Heart left ventricle (tissue), 13 donors: ENCODE measurements at regions not wholly inside any gene's neighbourhood (a gene's known extent, or its start where the extent isn't known, plus 50 kb on each side); places are given as distances from the start of the nearest gene placed in this dataset.

Source experiments
- POLR2A ChIP-seq, 2 donors: fragments of 450-650 bp; IDR thresholded peaks; one replicate each; pipeline ENCODE4 v1.6.1; 2017; ENCODE audit warnings: antibody characterized with exemption in 2 of 2, mild to moderate bottlenecking in 2 of 2, moderate library complexity in 2 of 2
- TF ChIP-seq, protein P1 (sequence below), 12 donors: fragments of 200-600 bp; sonication (generic) in 4 of 12; IDR thresholded peaks; one replicate each; pipeline versions ENCODE4 v1.5.0 to v1.8.0; 2018 to 2022; ENCODE audit warnings: antibody characterized with exemption in 12 of 12, mild to moderate bottlenecking in 5 of 12
- donor health status: ischemic (EF 13 %, LVEDD 7.1; RV severe dilation, severe dysfunction).
- donor health status: DM: no; HTN: yes; CAD: no.
- donor health status: DM: no; HTN: no; CAD: no.
- donor health status: ischemic (EF 25% LVEDD 6.9; RV normal size, moderate dysfunction).
- donor health status: ischemic (EF 25% LVEDD 5.7; RV mildly dilated, moderate dysfunction).
- donor health status: ischemic (EF 35%, LVEDD 5.7; RV mildly dilated, moderate dysfunction).
- donor health status: nonischemic (EF 11% LVEDD 7.7; RV severe dilation, severe dysfunction).
- donor health status: DM: yes; HTN: yes; CAD: no.
- donor health status: PGD.
- donor health status: ischemic (EF 29% LVEDD 5.4; RV normal size, mild dysfunction).
- donor health status: nonischemic (EF 23%, LVEDD 6.1; RV moderate dilation, normal function).

DNA sequence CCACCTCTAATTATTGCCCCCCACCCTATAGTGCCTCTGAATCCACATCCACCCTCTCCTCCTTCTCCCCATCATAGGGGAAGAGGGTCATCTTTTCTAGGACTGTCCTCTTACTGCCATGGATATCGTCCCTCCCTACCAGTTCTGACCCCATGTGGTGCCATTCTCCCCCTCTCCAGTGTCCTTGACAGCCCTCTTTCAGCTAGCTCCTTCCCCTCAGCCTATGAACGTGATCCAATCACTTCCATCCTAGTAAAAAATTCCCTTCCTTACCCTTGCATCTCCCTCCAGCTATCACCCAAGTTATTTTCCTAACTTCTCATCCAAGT lies 172.7 kb downstream of the RRAGC start:
- no peak for TF ChIP-seq POLR2A (IDR thresholded peaks at IDR 0.05)
- TF ChIP-seq, protein P1, sequence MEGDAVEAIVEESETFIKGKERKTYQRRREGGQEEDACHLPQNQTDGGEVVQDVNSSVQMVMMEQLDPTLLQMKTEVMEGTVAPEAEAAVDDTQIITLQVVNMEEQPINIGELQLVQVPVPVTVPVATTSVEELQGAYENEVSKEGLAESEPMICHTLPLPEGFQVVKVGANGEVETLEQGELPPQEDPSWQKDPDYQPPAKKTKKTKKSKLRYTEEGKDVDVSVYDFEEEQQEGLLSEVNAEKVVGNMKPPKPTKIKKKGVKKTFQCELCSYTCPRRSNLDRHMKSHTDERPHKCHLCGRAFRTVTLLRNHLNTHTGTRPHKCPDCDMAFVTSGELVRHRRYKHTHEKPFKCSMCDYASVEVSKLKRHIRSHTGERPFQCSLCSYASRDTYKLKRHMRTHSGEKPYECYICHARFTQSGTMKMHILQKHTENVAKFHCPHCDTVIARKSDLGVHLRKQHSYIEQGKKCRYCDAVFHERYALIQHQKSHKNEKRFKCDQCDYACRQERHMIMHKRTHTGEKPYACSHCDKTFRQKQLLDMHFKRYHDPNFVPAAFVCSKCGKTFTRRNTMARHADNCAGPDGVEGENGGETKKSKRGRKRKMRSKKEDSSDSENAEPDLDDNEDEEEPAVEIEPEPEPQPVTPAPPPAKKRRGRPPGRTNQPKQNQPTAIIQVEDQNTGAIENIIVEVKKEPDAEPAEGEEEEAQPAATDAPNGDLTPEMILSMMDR (IDR thresholded peaks at IDR 0.05): no peak
